Gastroesophageal sphincter (tissue), 4 donors: ENCODE measurements at regions not wholly inside any gene's neighbourhood (a gene's known extent, or its start where the extent isn't known, plus 50 kb on each side); places are given as distances from the start of the nearest gene placed in this dataset.
"Not testable (repeated sequence)": the region's sequence is repeated elsewhere in the genome, so short reads cannot be mapped to it uniquely, and the experiment has no call there.

ENCODE experiments used
- ATAC-seq: fragments of 150-250 bp; one replicate; pipeline ENCODE4 v1.9.1; 2016; ENCODE audit warnings: mild to moderate bottlenecking, moderate library complexity
- H3K27ac ChIP-seq, 4 donors: fragments of 200-600 bp; sonication (generic) in 3 of 4; 1 replicate in 3 of 4; 2 replicates in 1 of 4; pipeline ENCODE4 v1.5.1; 2016 to 2019
- H3K27me3 ChIP-seq: fragments of 200-600 bp; sonication (generic); one replicate; pipeline ENCODE4 v1.5.1; 2019
- H3K36me3 ChIP-seq, 2 donors: fragments of 200-600 bp; sonication (generic); one replicate each; pipeline ENCODE4 v1.5.1; 2019; ENCODE audit warnings: control low read depth in 1 of 2
- H3K4me1 ChIP-seq, 3 donors: fragments of 200-600 bp; sonication (generic); 1 replicate in 2 of 3; 2 replicates in 1 of 3; pipeline ENCODE4 v1.5.1; 2016 to 2019; ENCODE audit warnings: control low read depth in 2 of 3
- H3K4me3 ChIP-seq, 2 donors: fragments of 200-600 bp; sonication (generic); one replicate each; pipeline ENCODE4 v1.5.1; 2019; ENCODE audit warnings: mild to moderate bottlenecking in 1 of 2, moderate library complexity in 1 of 2
- H3K9me3 ChIP-seq, 3 donors: fragments of 200-600 bp; sonication (generic); one replicate each; pipeline ENCODE4 v1.5.1; 2017 to 2019; ENCODE audit warnings: control low read depth in 2 of 3
- CTCF ChIP-seq, 4 experiments: fragments of 200-600 bp in 2 of 4; fragments of 450-650 bp in 2 of 4; sonication (generic) in 1 of 4; IDR thresholded peaks; one replicate each; pipeline ENCODE4 v1.5.1; 2017 to 2019; ENCODE audit warnings: antibody characterized with exemption in 4 of 4, mild to moderate bottlenecking in 2 of 4, moderate library complexity in 2 of 4
- EP300 ChIP-seq: sonication (generic); formaldehyde crosslinking; IDR thresholded peaks from one replicate; pipeline ENCODE4 v1.6.1; 2017; ENCODE audit warnings: antibody characterized with exemption, mild to moderate bottlenecking
- POLR2A ChIP-seq, 2 donors: fragments of 450-650 bp; IDR thresholded peaks; one replicate each; pipeline ENCODE4 v1.6.1; 2017; ENCODE audit warnings: antibody characterized with exemption in 2 of 2, mild to moderate bottlenecking in 2 of 2, moderate library complexity in 1 of 2
- POLR2AphosphoS5 ChIP-seq: sonication (generic); formaldehyde crosslinking; IDR thresholded peaks from one replicate; pipeline ENCODE4 v1.6.1; 2017; ENCODE audit warnings: antibody characterized with exemption
- WGBS, 2 donors: methylation state at CpG; one replicate each; pipeline ENCODE4 v1.1.5; 2018; ENCODE audit warnings: low coverage in 1 of 2; 5-methylcytosine and 5-hydroxymethylcytosine counted together

- Histone ChIP-seq H3K4me3 (no peak overlapping the region), H3K9me3 (no peaks in the 10 kb centered on the region), H3K27ac (no peak overlapping the region), H3K36me3 (no peaks in the 10 kb centered on the region), H3K27me3 (no peaks in the 10 kb centered on the region), H3K4me1 (peaks cover 0 to 3% (median 0%) of the 10 kb centered on the region in 3 donors)
- 47 to 64% methylated on average over 3 to 4 of the region's 6 CpGs for WGBS, 2 donors
- no peak for ATAC-seq
- TF ChIP-seq CTCF (IDR thresholded peaks at IDR 0.05) (no peak), POLR2A (IDR thresholded peaks at IDR 0.05) (no peak), POLR2AphosphoS5 (no peak), EP300 (no peak)
Measured at GRCh38 chr5:61229416-61229815, 67.1 kb upstream of the SMIM15 start.

GRCh38 chr5:61230492-61230891 lies 68.2 kb upstream of the SMIM15 start:
- H3K27me3 ChIP-seq, result no peaks in the 10 kb centered on the region

GRCh38 chr5:61231813-61232212 lies 69.5 kb upstream of the SMIM15 start:
- ATAC-seq, result no peak
- no peaks in the 10 kb centered on the region for H3K27me3 ChIP-seq
- H3K36me3 ChIP-seq, result no peaks in the 10 kb centered on the region
- H3K4me3 ChIP-seq, result no peak overlapping the region
- H3K9me3 ChIP-seq, result no peaks in the 10 kb centered on the region
- TF ChIP-seq POLR2AphosphoS5, result no peak
- no peak for TF ChIP-seq POLR2A (IDR thresholded peaks at IDR 0.05)
- no peak for TF ChIP-seq CTCF (IDR thresholded peaks at IDR 0.05)
- no peak for TF ChIP-seq EP300
- H3K4me1 ChIP-seq, result peaks cover 0 to 3% (median 0%) of the 10 kb centered on the region in 3 donors
- no peak overlapping the region for H3K27ac ChIP-seq

More at GRCh38 chr5:61230492-61230891, 68.2 kb upstream of the SMIM15 start:
- TF ChIP-seq POLR2A (IDR thresholded peaks at IDR 0.05) (no peak), POLR2AphosphoS5 (no peak), CTCF (IDR thresholded peaks at IDR 0.05) (no peak), EP300 (no peak)
- no peaks in the 10 kb centered on the region for H3K9me3 ChIP-seq
- no peak overlapping the region for H3K27ac ChIP-seq
- 90 to 91% methylated on average over 2 to 3 of the region's 3 CpGs for WGBS, 2 donors
- no peak for ATAC-seq
- H3K4me1 ChIP-seq, result peaks cover 0 to 3% (median 0%) of the 10 kb centered on the region in 3 donors
- H3K36me3 ChIP-seq, result no peaks in the 10 kb centered on the region
- no peak overlapping the region for H3K4me3 ChIP-seq

GRCh38 chr5:61232490-61233050 lies 70.3 kb upstream of the SMIM15 start:
- Histone ChIP-seq H3K4me1 (peaks cover 0 to 3% (median 0%) of the 10 kb centered on the region in 3 donors), H3K27me3 (no peaks in the 10 kb centered on the region), H3K4me3 (no peak overlapping the region), H3K9me3 (no peaks in the 10 kb centered on the region), H3K36me3 (no peaks in the 10 kb centered on the region), H3K27ac (no peak overlapping the region)
- TF ChIP-seq POLR2A (IDR thresholded peaks at IDR 0.05) (no peak), POLR2AphosphoS5 (no peak), EP300 (no peak), CTCF (IDR thresholded peaks at IDR 0.05) (no peak)
- WGBS, 2 donors, result 39 to 51% methylated on average over 3 of the region's 3 CpGs
- no peak for ATAC-seq

GRCh38 chr5:61234019-61234418 lies 71.8 kb upstream of the SMIM15 start:
- ATAC-seq, result no peak
- peaks cover 0 to 3% (median 0%) of the 10 kb centered on the region in 3 donors for H3K4me1 ChIP-seq
- TF ChIP-seq POLR2AphosphoS5 (no peak), CTCF (IDR thresholded peaks at IDR 0.05) (no peak), POLR2A (IDR thresholded peaks at IDR 0.05) (no peak), EP300 (no peak)
- H3K4me3 ChIP-seq, result no peak overlapping the region
- peaks cover 0 to 6% (median 0%) of the 10 kb centered on the region in 3 donors for H3K9me3 ChIP-seq
- H3K27me3 ChIP-seq, result no peaks in the 10 kb centered on the region
- WGBS, 2 donors, result 72 to 91% methylated on average over 2 to 3 of the region's 4 CpGs
- no peaks in the 10 kb centered on the region for H3K36me3 ChIP-seq
- no peak overlapping the region for H3K27ac ChIP-seq

- H3K36me3 ChIP-seq, H3K4me1 ChIP-seq, H3K9me3 ChIP-seq, ATAC-seq, H3K27ac ChIP-seq, H3K4me3 ChIP-seq, H3K27me3 ChIP-seq: not testable (repeated sequence)
- 76 to 92% methylated on average over 2 to 3 of the region's 3 CpGs for WGBS, 2 donors
Measured at GRCh38 chr5:61236715-61237114, 74.4 kb upstream of the SMIM15 start.
